Fibroblast of the aortic adventitia (primary cell): ENCODE measurements at regions not wholly inside any gene's neighbourhood (a gene's known extent, or its start where the extent isn't known, plus 50 kb on each side); places are given as distances from the start of the nearest gene placed in this dataset.
"Not testable (repeated sequence)": the region's sequence is repeated elsewhere in the genome, so short reads cannot be mapped to it uniquely, and the experiment has no call there.

ENCODE experiments used
- DNase-seq: peaks from one replicate; pipeline ENCODE4 v3.0.0-alpha.2; 2010; ENCODE audit warnings: low read depth
- H3K4me3 ChIP-seq: 2 replicates; pipeline ENCODE4 v1.5.1; 2011; ENCODE audit warnings: low read depth, mild to moderate bottlenecking, control low read depth, low read length, moderate library complexity
- CTCF ChIP-seq: IDR thresholded peaks from 2 replicates; pipeline ENCODE4 v1.5.1; 2011; ENCODE audit warnings: mild to moderate bottlenecking, low read length, control low read depth, inconsistent platforms; ENCODE audit not compliant: insufficient read depth

GRCh38 chr15:96052572-96053030 is 277.9 kb upstream of the NR2F2 start:
- H3K4me3 ChIP-seq: no peak overlapping the region
- TF ChIP-seq CTCF: no peak
- no peak for DNase-seq

GRCh38 chr15:96053031-96053780 is 277.3 kb upstream of the NR2F2 start:
- DNase-seq: no peak
- TF ChIP-seq CTCF: no peak
- no peak overlapping the region for H3K4me3 ChIP-seq

GRCh38 chr15:96053781-96054428 is 276.6 kb upstream of the NR2F2 start:
- no peak overlapping the region for H3K4me3 ChIP-seq
- no peak for DNase-seq
- TF ChIP-seq CTCF: no peak

- DNase-seq: no peak
- no peak overlapping the region for H3K4me3 ChIP-seq
- no peak for TF ChIP-seq CTCF
These were observed 275.9 kb upstream of the NR2F2 start for GRCh38 chr15:96054621-96055020.

GRCh38 chr15:96058103-96058851 is 272.2 kb upstream of the NR2F2 start:
- TF ChIP-seq CTCF: no peak
- H3K4me3 ChIP-seq: no peak overlapping the region
- DNase-seq: no peak

- H3K4me3 ChIP-seq, DNase-seq: not testable (repeated sequence)
These were observed 271.7 kb upstream of the NR2F2 start for GRCh38 chr15:96058852-96059103.

GRCh38 chr15:96060591-96060990 is 269.9 kb upstream of the NR2F2 start:
- not testable (repeated sequence) for DNase-seq, H3K4me3 ChIP-seq
